ENCODE measurements at regions not wholly inside any gene's neighbourhood (a gene's known extent, or its start where the extent isn't known, plus 50 kb on each side); places are given as distances from the start of the nearest gene placed in this dataset.
"Not testable (repeated sequence)": the region's sequence is repeated elsewhere in the genome, so short reads cannot be mapped to it uniquely, and the experiment has no call there.

DNA sequence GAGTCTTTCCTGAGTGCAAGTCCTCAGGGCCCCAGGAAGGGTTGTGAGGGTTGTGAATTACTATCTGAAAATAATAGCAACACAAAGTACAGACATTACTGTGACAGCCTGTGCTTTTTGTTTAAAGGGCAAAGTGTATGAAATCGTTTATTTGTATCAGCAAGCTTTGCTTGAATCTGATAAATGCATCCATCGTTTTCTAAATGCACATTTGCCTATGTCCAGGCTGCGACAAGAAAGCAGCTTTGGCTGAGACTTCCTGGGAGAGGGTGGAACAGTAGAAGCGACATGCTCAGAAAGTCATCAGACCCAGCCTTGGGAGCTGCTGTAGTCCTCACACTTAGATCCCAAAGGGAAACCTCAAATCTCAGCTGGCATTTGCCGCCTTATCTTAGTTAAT lies 524.2 kb upstream of the SALL3 start:
- DNase-seq (ENCODE audit: low read depth), result no peak

DNA sequence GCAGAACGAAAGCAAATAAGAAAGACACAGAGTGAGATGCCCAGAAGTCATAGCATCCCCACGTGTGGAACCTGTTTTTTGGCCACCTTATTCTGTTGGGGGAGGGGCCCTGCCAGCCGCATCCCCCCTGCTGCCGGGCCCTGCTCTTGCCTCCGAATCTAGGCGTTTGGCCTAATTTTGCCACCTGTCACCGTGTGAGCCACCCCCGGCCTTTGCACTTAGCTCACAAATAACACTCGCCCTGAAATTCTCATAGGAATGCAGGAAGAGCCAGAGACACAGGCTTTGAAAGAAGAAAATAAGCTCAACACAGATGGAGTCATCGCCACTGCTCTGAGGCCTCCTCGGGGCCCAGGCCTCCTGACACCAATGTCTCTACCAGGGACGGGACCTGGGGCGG lies 522.6 kb upstream of the SALL3 start:
- no peak for DNase-seq (ENCODE audit: low read depth)

DNA sequence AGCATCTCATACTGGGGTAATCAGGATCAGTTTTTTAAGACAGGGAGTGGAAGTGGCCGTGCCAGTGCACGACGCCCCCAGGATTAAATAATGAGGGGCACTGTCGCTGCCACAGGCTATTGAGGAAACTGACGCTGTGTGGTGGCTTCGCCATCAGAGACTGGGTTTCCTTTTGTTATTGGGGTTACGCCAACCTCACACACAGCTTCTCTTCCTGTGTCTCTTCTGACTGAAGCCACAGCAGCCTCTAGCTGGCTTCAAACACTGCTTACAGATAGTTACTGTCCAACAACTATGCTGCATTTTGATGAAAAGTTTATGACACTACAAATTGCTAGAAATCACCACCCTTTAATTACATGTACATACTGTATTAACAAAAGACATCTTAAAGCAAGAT lies 521.9 kb upstream of the SALL3 start:
- DNase-seq (ENCODE audit: low read depth), result no peak

DNA sequence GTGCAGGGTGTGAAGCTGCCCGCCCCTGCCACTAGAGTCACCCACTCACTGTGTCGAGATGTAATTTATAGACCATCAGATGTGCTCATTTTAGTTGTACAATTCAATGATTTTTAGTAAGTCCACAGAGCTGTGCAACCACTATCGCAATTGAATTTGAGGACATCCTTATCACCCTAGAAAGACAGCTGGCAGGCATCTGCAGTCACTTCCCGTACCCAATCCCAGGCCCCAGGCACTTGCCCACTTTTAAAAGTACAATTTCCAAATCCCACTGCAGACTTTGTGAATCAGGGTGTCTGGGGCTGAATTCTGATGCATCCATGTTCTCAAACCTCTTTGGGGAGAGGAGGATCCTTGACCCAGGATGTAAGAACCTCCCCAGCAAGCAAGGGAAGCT lies 521.3 kb upstream of the SALL3 start:
- DNase-seq (ENCODE audit: low read depth), result no peak

DNA sequence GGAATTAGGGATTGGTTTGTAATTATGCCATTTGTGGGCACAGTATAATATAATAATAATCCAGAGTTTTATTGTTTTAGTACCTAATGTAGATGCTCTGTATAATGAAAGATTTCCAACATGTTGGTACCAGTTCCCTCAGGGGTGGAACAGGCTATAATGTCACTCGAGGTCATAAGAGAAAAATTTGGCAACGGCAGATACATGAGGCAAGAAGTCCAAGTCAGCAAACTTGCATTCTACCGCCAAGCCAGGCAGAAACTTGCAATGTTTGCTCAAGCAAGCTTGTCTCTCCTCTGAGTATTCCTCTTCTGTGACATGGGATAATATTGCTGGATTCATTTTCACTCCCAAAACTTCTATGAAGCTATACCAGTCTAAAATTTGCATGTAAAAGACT lies 520.0 kb upstream of the SALL3 start:
- no peak for DNase-seq (ENCODE audit: low read depth)

DNA sequence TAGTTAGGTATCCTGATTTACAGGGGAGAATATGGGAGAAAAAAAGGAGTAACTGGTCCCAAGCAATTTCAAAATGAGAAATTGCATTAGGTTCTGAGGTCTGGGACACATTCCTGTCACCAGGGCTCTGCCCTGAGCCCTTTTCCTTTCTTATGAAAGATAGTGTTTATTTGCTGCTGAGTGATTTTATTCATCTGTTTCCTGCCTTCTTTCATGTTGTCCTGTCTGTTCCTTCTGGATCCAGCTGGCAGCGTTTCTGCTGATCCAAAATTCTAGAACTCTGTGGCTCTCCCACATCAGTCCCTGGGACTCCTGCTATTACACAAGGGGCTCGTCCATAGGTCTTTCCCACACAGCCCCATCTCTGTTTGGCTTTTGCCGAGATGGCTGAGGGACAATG lies 519.1 kb upstream of the SALL3 start:
- DNase-seq (ENCODE audit: low read depth), result no peak

DNA sequence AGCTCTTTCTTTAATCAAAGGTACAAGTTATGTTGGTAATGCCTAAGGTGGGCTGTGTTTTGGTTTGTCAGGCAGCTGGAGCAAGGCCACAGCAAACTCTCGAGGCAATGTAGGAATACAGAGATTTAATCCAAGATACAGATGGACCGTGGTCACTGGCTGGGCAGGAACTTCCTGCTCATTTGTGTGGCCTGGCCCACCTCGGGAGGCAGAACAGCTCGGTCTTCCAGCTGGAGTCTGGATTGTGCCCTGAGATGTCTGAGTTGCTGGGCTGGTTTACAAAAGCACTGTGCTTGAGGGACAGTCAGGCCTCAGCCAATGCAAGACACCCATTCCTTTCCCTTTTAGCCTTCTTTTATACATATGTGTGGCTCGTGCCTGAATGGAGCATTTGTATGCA lies 506.1 kb upstream of the SALL3 start:
- no peak for DNase-seq (ENCODE audit: low read depth)

DNA sequence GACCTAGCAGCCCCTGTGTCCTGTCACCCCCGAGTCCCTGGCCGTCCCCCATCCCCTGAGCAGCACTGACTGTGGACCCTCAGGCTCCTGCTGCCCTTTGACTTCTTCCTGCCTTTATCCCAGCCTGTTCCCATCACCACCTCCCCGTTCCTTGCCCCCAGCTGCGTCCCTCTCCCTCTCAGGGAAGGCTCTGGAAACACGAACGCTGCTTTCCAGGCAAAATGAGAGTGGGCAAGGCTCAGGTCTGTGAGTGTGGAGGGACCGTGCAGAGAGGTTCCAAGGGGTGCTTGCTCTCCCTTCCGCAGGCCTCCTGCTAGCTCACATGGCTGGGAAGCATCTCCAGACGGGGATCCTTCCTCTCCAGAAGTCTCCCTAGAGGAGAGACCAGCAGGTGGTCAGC lies 501.8 kb upstream of the SALL3 start:
- no peak for DNase-seq (ENCODE audit: low read depth)

DNA sequence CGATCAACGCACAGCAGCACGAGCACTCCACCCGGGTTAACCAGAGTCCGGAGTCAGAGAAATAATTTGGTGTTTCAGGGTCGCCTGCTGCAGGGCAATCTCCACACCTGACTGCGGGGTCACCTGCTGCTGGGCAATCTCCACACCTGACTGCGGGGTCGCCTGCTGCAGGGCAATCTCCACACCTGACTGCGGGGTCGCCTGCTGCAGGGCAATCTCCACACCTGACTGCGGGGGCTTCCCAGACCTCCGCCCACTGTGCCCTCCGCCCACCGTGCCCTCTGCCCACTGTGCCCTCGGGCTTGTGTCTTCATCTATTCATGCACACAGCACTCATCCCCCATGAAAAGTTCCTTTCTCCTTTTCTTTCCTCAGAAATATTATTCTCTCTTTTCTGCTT lies 500.2 kb upstream of the SALL3 start:
- no peak for DNase-seq (ENCODE audit: low read depth)

DNA sequence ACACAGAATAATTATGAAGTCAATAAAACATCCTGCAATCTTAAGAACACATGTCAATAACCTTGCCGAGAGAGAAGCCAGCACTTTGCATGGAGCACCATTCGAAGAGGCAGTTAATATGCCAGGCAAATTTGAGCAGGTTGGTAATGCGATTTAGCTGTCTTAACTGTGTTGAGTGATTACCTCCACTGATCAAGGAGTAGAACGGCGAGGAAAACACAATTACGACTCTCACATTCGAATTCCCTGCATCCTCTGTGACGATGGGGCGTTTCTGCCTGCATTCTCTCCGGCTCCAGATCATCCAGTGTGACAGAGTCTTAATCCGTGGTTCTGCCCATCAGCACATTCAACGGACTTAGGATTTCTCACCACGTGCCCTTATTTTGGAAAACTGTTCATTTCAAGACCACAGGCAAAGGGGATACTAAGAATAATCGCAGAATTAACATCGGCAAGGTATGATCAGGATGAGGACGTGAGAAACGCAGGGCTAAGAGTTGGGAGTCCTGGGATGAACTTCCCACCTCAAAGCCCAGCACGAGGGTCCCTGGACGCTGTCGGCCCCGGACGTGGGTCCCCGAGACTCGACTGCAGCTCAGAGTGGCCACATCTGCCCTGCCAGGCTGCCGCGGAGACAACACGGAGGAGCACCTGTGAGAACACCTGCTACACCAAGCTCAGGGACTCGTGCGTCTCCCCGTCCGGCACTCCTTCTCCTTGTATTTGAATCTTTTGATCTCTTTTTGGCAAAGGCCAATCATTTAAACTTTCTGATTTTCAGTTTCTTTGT lies 499.2 kb upstream of the SALL3 start:
- DNase-seq (ENCODE audit: low read depth), result no peak

DNA sequence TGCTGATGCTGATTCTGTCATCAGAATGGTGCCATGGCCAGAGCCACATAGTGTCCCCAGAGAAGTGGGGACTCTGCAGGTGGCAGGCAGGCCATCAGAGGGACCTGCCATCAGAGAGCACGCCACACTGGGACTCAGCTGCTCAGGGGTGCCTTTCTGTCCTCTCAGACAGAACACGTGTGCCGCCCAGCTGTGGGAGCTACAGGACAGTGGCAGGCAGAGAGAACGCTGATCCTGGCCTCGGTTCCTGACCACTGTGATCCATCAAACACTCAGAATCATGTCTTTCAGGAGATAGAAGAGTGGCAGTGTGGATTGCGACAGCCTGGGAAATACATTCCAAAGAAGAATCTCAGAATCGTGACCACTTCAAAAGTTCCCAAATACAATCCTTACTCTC lies 497.2 kb upstream of the SALL3 start:
- no peak for DNase-seq (ENCODE audit: low read depth)

DNA sequence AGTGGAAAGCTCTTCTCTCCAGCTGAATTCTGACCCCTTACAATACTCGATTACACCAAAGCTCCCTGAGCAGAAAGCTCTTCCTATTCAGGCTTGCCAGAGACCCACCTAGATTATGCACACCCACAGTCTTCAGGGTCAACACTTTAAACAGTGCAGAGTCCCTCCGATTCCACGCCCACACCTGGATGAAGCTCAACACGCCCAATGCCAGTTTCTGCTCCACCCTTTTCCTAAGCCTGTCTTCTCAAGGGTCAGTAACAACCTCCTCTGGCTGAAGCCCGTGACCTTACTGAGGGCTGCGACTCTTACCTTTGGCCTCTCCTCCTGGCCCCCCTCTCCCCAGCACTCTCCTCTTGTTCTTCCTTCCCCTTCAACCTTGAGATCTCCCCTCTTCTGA lies 492.0 kb upstream of the SALL3 start:
- DNase-seq (ENCODE audit: low read depth), result no peak

DNA sequence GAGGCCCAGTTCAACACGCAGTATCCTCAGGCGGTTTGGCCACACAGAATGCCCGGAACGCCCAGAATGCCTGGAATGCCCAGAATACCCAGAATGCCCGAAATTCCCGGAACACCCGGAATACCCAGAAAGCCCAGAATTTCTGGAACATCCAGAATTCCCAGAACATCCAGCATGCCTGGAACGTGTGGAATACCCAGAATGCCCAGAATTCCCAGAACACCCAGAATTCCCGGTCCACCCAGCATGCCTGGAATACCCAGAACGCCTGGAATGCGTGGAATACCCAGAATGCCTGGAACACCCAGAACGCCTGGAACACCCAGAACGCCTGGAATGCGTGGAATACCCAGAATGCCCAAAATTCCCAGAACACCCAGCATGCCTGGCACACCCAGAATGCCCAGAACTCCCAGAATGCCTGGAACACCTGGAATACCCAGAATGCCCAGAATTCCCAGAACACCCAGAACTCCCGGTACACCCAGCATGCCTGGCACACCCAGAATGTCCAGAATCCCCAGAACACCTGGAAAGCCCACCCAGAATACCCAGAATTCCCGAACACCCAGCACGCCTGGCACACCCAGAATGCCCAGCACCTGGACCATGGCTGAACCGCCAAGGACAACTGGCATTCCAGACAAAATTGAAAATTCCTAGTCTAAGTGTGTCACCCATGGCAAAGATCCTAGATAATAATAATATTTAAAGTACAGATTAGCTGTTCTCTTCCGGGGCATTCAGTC lies 487.4 kb upstream of the SALL3 start:
- DNase-seq (ENCODE audit: low read depth), result no peak

DNA sequence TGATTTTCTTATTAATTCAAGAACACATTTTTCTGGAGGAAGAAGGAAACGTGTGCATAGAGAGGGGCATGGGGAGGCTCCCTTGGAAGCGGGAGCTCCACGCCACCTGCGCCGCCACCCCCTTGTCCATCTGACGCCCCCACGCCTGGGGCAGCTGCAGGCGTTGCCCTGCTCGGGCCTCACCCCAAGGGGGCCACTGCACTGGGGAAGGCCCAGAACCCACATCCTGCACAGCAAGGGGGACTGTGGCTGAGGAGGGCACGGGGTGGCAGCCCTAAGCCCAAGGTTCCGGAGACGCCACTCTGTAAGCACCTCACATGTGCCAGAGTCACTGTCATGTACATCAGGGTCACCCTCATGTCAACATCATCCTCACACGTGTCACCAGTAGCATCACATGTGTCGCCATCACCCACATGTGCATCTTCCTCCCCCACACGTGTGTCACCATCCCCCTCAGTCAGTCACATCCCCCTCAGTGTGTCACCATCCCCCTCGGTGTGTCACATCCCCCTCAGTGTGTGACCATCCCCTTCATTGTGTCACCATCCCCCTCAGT lies 486.7 kb upstream of the SALL3 start:
- no peak for DNase-seq (ENCODE audit: low read depth)

DNA sequence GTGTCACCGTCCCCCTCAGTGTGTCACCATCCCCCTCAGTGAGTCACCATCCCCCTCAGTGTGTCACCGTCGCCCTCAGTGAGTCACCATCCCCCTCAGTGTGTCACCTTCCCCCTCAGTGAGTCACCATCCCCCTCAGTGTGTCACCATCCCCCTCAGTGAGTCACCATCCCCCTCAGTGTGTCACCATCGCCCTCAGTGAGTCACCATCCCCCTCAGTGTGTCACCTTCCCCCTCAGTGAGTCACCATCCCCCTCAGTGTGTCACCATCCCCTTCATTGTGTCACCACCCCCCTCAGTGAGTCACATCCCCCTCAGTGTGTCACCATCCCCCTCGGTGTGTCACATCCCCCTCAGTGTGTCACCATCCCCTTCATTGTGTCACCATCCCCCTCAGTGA lies 486.1 kb upstream of the SALL3 start:
- DNase-seq (ENCODE audit: low read depth), result not testable (repeated sequence)

DNA sequence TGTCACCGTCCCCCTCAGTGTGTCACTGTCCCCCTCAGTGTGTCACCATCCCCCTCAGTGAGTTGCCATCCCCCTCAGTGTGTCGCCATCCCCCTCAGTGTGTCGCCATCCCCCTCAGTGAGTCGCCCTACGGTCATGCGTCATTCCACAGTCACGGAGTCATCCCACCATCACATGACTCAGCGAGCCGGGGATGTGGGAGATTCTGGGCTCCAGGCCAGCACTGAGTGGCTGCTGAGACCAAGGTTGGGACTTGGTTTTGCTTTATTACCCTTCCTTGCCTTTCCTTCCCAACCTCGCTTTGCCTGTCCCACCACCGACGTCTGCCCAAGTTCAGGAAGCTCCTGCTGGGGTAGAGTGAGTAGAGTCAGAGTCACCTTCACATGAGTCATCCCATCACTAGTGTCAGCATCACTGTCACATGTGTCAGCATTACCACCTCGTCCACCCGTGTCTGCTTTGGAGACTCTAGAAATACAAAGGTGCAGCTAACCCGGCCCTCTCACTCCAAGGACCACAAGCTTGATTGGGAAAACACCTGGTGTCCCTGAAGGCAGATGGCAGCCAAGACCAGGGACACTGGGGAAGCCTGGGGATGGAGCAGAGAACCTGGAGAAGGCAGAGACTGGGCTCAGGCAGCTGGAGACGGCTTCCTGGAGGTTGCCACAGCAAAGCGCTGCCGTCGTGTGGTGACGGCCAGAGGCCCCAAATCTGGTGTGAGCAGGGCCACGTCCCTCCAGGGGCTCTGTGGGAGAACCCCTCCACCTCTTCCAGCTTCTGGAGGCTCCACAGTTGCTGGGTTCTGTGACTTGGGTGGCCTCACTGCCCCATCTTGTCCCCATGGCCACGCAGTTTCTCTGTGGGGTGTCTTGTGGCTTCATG lies 485.2 kb upstream of the SALL3 start:
- DNase-seq (ENCODE audit: low read depth), result no peak

DNA sequence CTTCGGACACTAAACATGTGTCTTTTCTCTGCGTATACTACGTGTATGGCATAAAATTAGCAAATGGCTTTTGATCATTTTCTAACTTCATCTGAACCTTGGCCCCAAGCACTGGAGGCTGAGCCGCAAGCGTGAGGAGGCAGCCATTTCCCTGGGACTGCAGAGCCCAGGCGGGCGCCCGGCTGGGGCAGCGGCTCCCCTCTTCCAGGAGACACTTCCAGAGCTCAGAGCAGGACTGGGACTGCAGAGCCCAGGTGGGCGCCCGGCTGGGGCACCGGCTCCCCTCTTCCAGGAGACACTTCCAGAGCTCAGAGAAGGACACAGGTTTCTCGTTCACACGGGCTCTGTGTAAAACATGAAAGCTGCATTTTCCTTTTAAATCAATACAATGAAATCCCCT lies 484.1 kb upstream of the SALL3 start:
- no peak for DNase-seq (ENCODE audit: low read depth)

DNA sequence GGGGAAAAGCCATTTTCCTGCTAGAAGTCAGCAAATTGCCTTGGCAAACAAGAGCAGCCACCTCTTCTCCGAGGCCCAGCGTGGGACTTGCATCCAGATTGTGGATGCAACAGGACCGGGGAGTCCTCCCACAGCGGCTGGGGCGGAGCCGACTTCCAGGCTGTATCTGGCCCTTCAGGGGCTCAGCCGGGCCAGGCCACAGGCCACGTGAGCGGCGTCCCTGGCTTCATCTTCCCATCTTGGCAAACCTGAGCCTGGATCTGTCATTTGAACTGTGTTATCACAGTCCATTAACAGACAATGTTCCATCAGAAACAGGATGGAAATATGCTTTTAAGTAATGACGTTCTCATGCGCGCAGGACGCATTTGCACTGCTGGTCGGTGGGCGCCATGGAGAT lies 483.5 kb upstream of the SALL3 start:
- no peak for DNase-seq (ENCODE audit: low read depth)

DNA sequence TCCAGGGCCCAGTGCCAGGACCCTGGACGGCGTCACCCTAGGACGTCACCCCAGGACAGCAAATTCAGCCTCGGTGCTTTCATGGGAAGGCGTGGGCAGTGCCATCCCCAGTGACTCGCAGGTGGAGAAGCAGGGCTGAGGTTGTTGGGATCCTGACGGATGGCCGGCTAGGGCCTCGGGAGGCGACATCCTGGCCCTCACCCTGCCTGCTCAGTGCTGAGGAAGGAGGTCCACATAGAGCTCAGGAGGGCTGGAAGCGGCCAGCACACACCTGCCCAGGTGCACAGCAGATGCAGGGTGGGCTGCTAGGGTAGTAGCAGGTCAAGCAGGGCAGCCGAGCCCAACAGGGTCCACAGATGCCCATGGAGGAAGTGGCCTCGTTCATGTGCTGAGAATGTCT lies 482.0 kb upstream of the SALL3 start:
- no peak for DNase-seq (ENCODE audit: low read depth)

DNA sequence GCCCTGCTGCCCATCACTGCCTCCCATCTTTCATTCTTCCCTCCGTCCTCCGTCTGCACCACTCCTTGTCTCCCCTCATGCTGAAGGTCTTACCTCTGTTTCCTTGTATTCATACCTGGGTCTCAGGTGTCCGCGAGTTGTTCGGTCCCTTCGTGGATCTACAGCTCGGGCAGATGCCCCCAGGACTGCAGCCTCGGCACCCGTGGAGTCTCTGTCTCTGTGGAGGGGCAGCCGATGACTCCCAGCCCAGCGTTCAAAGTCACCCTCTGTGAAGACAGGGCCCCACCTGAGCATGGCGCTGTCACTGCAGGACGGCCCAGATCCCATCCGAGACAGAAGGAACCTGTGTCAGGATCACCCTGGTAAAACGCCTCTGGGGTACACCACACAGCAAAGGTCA lies 480.0 kb upstream of the SALL3 start:
- DNase-seq (ENCODE audit: low read depth), result no peak

DNA sequence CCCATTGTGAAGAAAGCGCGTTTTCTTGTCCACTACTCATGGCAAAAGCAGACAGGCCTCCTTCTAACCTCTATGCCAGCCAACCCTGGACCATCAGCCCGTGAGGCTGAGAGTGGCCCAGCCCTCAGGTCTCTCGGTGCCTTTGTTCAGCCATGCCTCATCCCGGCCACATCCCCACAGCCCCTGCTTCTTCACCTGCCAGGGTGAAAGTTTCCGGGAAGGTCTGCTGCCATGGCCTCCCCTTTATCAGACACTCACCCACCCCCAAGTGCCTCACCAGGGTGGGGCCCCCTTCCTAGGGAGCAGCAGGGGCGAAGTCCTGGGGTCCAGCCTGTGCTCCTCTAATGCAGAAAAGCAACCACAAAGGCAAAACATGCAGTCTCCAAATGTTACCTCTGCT lies 478.4 kb upstream of the SALL3 start:
- no peak for DNase-seq (ENCODE audit: low read depth)

DNA sequence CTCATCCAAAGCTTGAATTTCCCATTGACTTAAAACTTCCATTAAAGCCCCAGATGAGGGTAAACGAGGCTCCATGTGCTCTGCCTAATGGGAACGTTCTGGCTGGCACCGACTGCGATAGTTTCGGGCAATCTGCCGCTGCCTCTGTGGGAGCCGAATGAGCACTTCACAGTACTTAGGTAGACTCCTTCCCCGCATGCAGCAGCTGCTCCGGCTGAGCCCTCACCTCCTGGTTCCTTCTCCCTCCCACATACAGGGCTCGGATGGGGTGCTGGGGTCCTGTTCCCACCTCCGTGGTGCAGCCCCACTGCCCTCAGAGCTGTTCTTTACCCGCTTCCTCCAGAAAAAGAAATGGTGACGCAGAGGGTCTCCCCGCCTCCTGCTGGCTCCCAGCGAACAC lies 476.5 kb upstream of the SALL3 start:
- no peak for DNase-seq (ENCODE audit: low read depth)

Measured in renal cortical epithelial cell (primary cell).